BE2C (cell line): ENCODE measurements at regions not wholly inside any gene's neighbourhood (a gene's known extent, or its start where the extent isn't known, plus 50 kb on each side); places are given as distances from the start of the nearest gene placed in this dataset.

Experiments used
- DNase-seq: peaks from one replicate; pipeline ENCODE4 v3.0.0-alpha.2; 2020
- H3K27me3 ChIP-seq: fragments of 250-450 bp; sonication (Bioruptor Pico); 2 replicates; pipeline ENCODE4 v1.5.1; 2020; ENCODE audit warnings: mild to moderate bottlenecking
- H3K36me3 ChIP-seq: fragments of 250-450 bp; sonication (Bioruptor Pico); 2 replicates; pipeline ENCODE4 v1.5.1; 2020; ENCODE audit warnings: mild to moderate bottlenecking
- H3K4me1 ChIP-seq: fragments of 250-450 bp; sonication (Bioruptor Pico); 2 replicates; pipeline ENCODE4 v1.5.1; 2020
- H3K4me3 ChIP-seq: 2 replicates; pipeline ENCODE4 v1.5.1; 2011; ENCODE audit warnings: low read depth, low read length
- H3K9me3 ChIP-seq: fragments of 250-450 bp; sonication (Bioruptor Pico); 2 replicates; pipeline ENCODE4 v1.5.1; 2020
- CTCF ChIP-seq: IDR thresholded peaks from 2 replicates; pipeline ENCODE4 v1.5.1; 2012; ENCODE audit warnings: mild to moderate bottlenecking, low read depth, low read length

- Histone ChIP-seq H3K4me3 (no peak overlapping the region), H3K9me3 (no peaks in the 10 kb centered on the region), H3K27me3 (no peaks in the 10 kb centered on the region), H3K4me1 (no peaks in the 10 kb centered on the region), H3K36me3 (no peaks in the 10 kb centered on the region)
- TF ChIP-seq CTCF = no peak
- DNase-seq = no peak
Measured at GRCh38 chr16:59432276-59432675, 698.2 kb upstream of the GOT2 start.

- H3K9me3 ChIP-seq = no peaks in the 10 kb centered on the region; the same call in 1 of the 2 replicates
- DNase-seq = no peak
- no peaks in the 10 kb centered on the region for H3K4me1 ChIP-seq
- TF ChIP-seq CTCF = no peak
- H3K36me3 ChIP-seq = no peaks in the 10 kb centered on the region
- no peak overlapping the region for H3K4me3 ChIP-seq
- no peaks in the 10 kb centered on the region for H3K27me3 ChIP-seq
Measured at GRCh38 chr16:59424714-59425273, 690.7 kb upstream of the GOT2 start.

GRCh38 chr16:59411961-59412841, 678.1 kb upstream of the GOT2 start:
- H3K4me3 ChIP-seq = no peak overlapping the region
- TF ChIP-seq CTCF = no peak
- no peaks in the 10 kb centered on the region for H3K27me3 ChIP-seq
- no peaks in the 10 kb centered on the region for H3K4me1 ChIP-seq
- no peak for DNase-seq
- no peaks in the 10 kb centered on the region for H3K36me3 ChIP-seq
- H3K9me3 ChIP-seq = no peaks in the 10 kb centered on the region; the same call in 1 of the 2 replicates

GRCh38 chr16:59410451-59410850, 676.3 kb upstream of the GOT2 start:
- no peak overlapping the region for H3K4me3 ChIP-seq
- DNase-seq = no peak
- H3K9me3 ChIP-seq = no peaks in the 10 kb centered on the region; the same call in 1 of the 2 replicates
- no peaks in the 10 kb centered on the region for H3K36me3 ChIP-seq
- H3K4me1 ChIP-seq = no peaks in the 10 kb centered on the region
- no peak for TF ChIP-seq CTCF
- no peaks in the 10 kb centered on the region for H3K27me3 ChIP-seq

GRCh38 chr16:59405802-59406201, 671.7 kb upstream of the GOT2 start:
- DNase-seq = no peak
- peaks cover 2% of the 10 kb centered on the region; the same call in 1 of the 2 replicates for H3K9me3 ChIP-seq
- no peak overlapping the region for H3K4me3 ChIP-seq
- TF ChIP-seq CTCF = no peak
- no peaks in the 10 kb centered on the region for H3K27me3 ChIP-seq
- no peaks in the 10 kb centered on the region for H3K4me1 ChIP-seq
- H3K36me3 ChIP-seq = no peaks in the 10 kb centered on the region

- Histone ChIP-seq H3K9me3 (peaks cover 2% of the 10 kb centered on the region; the same call in 1 of the 2 replicates), H3K4me1 (no peaks in the 10 kb centered on the region), H3K27me3 (no peaks in the 10 kb centered on the region), H3K36me3 (no peaks in the 10 kb centered on the region), H3K4me3 (no peak overlapping the region)
- no peak for TF ChIP-seq CTCF
- DNase-seq = no peak
Measured at GRCh38 chr16:59404509-59404908, 670.4 kb upstream of the GOT2 start.
